ENCODE measurements at regions not wholly inside any gene's neighbourhood (a gene's known extent, or its start where the extent isn't known, plus 50 kb on each side); places are given as distances from the start of the nearest gene placed in this dataset.

DNA sequence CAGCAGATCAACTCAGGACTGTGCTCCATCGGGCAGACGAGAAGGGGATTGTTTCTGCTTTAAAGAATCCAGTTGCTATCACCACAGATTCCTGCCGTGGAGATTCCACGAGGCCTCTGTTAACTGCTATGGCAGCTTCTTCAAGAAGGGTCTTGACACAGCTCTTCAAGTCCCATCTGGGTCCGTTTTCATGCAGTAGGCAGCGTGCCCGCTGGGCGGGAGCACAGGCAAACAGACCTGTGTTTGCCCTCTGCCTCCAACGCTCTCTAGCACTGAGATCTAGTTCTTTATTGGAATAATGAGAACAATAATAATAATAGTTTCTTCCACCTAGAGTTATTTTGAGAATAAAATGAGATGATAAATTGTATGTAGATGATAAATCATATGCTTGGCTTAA is 127.2 kb upstream of the SP8 start:
- no peak overlapping the region for H2AFZ ChIP-seq (ENCODE audit: low read depth, low read length, poor library complexity, severe bottlenecking)
- no peak overlapping the region for H3K9ac ChIP-seq (ENCODE audit: low read length)
- TF ChIP-seq, protein P1, sequence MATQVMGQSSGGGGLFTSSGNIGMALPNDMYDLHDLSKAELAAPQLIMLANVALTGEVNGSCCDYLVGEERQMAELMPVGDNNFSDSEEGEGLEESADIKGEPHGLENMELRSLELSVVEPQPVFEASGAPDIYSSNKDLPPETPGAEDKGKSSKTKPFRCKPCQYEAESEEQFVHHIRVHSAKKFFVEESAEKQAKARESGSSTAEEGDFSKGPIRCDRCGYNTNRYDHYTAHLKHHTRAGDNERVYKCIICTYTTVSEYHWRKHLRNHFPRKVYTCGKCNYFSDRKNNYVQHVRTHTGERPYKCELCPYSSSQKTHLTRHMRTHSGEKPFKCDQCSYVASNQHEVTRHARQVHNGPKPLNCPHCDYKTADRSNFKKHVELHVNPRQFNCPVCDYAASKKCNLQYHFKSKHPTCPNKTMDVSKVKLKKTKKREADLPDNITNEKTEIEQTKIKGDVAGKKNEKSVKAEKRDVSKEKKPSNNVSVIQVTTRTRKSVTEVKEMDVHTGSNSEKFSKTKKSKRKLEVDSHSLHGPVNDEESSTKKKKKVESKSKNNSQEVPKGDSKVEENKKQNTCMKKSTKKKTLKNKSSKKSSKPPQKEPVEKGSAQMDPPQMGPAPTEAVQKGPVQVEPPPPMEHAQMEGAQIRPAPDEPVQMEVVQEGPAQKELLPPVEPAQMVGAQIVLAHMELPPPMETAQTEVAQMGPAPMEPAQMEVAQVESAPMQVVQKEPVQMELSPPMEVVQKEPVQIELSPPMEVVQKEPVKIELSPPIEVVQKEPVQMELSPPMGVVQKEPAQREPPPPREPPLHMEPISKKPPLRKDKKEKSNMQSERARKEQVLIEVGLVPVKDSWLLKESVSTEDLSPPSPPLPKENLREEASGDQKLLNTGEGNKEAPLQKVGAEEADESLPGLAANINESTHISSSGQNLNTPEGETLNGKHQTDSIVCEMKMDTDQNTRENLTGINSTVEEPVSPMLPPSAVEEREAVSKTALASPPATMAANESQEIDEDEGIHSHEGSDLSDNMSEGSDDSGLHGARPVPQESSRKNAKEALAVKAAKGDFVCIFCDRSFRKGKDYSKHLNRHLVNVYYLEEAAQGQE (IDR thresholded peaks at IDR 0.05; ENCODE audit: low read depth) = no peak
- TF ChIP-seq ZNF274 (IDR thresholded peaks at IDR 0.05; ENCODE audit: low read depth, low read length) = no peak
- no peak overlapping the region for H3K27ac ChIP-seq (ENCODE audit: low read depth, low read length)
- H3K79me2 ChIP-seq (ENCODE audit: insufficient read depth, low read length) = no peaks in the 10 kb centered on the region
- no peak overlapping the region for H3K4me3 ChIP-seq (replicated peaks in 1 of 2; ENCODE audit: low read depth in 1 of 2, low read length in 2 of 2)
- no peaks in the 10 kb centered on the region for H4K20me1 ChIP-seq (ENCODE audit: insufficient read depth)
- intact Hi-C loops (cut with micrococcal nuclease) = no loop called here
- no TSS peak for BruUV-seq (replicated peaks)
- ChIA-PET RAD21 (ENCODE audit: low non-redundant PET in 1 of 2, low total read pairs in 2 of 2, uncharacterized antibody in 2 of 2, unreplicated experiment in 2 of 2) (no interaction called here), POLR2A (no interaction called here), CTCF (no interaction called here)
- no peak overlapping the region for H3K4me2 ChIP-seq (ENCODE audit: low read length)
- no peaks in the 10 kb centered on the region for H3K4me1 ChIP-seq (ENCODE audit: control insufficient read depth in 1 of 2, insufficient read depth in 2 of 2, low read length in 2 of 2)
- H3K9me3 ChIP-seq (ENCODE audit: control insufficient read depth in 1 of 2, insufficient read depth in 1 of 2, low read depth in 1 of 2, low read length in 2 of 2) = no peaks in the 10 kb centered on the region
- DNase-seq (ENCODE audit: low read depth, low spot score) = no peak
- ATAC-seq = no peak
- no peaks in the 10 kb centered on the region for H3K9me2 ChIP-seq (ENCODE audit: insufficient read depth)
- no peaks in the 10 kb centered on the region for H3K27me3 ChIP-seq (ENCODE audit: insufficient read depth, low read length)
- H3K36me3 ChIP-seq (ENCODE audit: control insufficient read depth in 1 of 2, insufficient read depth in 2 of 2, low read length in 2 of 2) = no peaks in the 10 kb centered on the region

DNA sequence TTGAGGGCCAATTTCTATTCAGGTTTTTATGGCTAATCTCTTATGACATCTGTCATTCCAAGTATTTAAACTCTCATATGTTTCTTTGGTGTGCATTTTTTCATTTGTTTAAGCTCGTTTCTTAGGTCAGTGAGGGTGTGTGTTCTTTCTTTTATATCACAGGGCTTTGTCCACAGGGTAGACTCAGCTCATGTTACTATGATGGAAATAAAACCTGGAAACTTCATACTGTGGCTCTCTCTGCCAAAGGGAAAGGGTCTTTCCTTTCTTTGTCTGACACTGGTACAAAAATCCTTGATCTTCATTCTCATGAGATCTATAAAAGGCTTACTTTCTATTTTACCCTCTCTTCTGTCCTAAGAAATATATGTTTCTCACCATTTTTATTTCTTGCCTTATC is 129.6 kb upstream of the SP8 start:
- ATAC-seq (no peak), DNase-seq (ENCODE audit: low read depth, low spot score) (no peak)
- Histone ChIP-seq H3K4me3 (replicated peaks in 1 of 2; ENCODE audit: low read depth in 1 of 2, low read length in 2 of 2) (no peak overlapping the region), H3K27ac (ENCODE audit: low read depth, low read length) (no peak overlapping the region), H4K20me1 (ENCODE audit: insufficient read depth) (no peaks in the 10 kb centered on the region), H2AFZ (ENCODE audit: low read depth, low read length, poor library complexity, severe bottlenecking) (no peak overlapping the region), H3K9ac (ENCODE audit: low read length) (no peak overlapping the region), H3K27me3 (ENCODE audit: insufficient read depth, low read length) (no peaks in the 10 kb centered on the region), H3K36me3 (ENCODE audit: control insufficient read depth in 1 of 2, insufficient read depth in 2 of 2, low read length in 2 of 2) (no peaks in the 10 kb centered on the region), H3K9me2 (ENCODE audit: insufficient read depth) (no peaks in the 10 kb centered on the region), H3K9me3 (ENCODE audit: control insufficient read depth in 1 of 2, insufficient read depth in 1 of 2, low read depth in 1 of 2, low read length in 2 of 2) (no peaks in the 10 kb centered on the region), H3K4me1 (ENCODE audit: control insufficient read depth in 1 of 2, insufficient read depth in 2 of 2, low read length in 2 of 2) (no peaks in the 10 kb centered on the region), H3K79me2 (ENCODE audit: insufficient read depth, low read length) (no peaks in the 10 kb centered on the region), H3K4me2 (ENCODE audit: low read length) (no peak overlapping the region)
- ChIA-PET POLR2A (no interaction called here), CTCF (no interaction called here), RAD21 (ENCODE audit: low non-redundant PET in 1 of 2, low total read pairs in 2 of 2, uncharacterized antibody in 2 of 2, unreplicated experiment in 2 of 2) (no interaction called here)
- intact Hi-C loops (cut with micrococcal nuclease) = no loop called here
- BruUV-seq (replicated peaks) = no TSS peak
- TF ChIP-seq EGR1 (IDR thresholded peaks at IDR 0.05; ENCODE audit: low read depth) (no peak), EZH2phosphoT487 (IDR thresholded peaks at IDR 0.05; ENCODE audit: borderline replicate concordance) (no peak), RAD21 (IDR thresholded peaks at IDR 0.05; ENCODE audit: low read depth) (no peak), FOSL1 (IDR thresholded peaks at IDR 0.05; ENCODE audit: low read depth) (no peak), CBX3 (IDR thresholded peaks at IDR 0.05; ENCODE audit: low read depth) (no peak), ELF1 (IDR thresholded peaks at IDR 0.05; ENCODE audit: borderline replicate concordance, low read depth) (no peak), SP1 (IDR thresholded peaks at IDR 0.05; ENCODE audit: low read depth) (no peak), SIN3A (IDR thresholded peaks at IDR 0.05; ENCODE audit: low read depth) (no peak), POLR2AphosphoS5 (IDR thresholded peaks at IDR 0.05; ENCODE audit: low read depth, low read length) (no peak), EZH2 (IDR thresholded peaks at IDR 0.05) (no peak)
- TF ChIP-seq, protein P2, sequence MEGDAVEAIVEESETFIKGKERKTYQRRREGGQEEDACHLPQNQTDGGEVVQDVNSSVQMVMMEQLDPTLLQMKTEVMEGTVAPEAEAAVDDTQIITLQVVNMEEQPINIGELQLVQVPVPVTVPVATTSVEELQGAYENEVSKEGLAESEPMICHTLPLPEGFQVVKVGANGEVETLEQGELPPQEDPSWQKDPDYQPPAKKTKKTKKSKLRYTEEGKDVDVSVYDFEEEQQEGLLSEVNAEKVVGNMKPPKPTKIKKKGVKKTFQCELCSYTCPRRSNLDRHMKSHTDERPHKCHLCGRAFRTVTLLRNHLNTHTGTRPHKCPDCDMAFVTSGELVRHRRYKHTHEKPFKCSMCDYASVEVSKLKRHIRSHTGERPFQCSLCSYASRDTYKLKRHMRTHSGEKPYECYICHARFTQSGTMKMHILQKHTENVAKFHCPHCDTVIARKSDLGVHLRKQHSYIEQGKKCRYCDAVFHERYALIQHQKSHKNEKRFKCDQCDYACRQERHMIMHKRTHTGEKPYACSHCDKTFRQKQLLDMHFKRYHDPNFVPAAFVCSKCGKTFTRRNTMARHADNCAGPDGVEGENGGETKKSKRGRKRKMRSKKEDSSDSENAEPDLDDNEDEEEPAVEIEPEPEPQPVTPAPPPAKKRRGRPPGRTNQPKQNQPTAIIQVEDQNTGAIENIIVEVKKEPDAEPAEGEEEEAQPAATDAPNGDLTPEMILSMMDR (IDR thresholded peaks at IDR 0.05 in 2 of 3, conservative IDR thresholded peaks at IDR 0.05 in 1 of 3; ENCODE audit: borderline replicate concordance in 1 of 3, insufficient read depth in 1 of 3, low read depth in 2 of 3, low read length in 2 of 3) = no peak
- TF ChIP-seq, protein P3, sequence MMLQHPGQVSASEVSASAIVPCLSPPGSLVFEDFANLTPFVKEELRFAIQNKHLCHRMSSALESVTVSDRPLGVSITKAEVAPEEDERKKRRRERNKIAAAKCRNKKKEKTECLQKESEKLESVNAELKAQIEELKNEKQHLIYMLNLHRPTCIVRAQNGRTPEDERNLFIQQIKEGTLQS (IDR thresholded peaks at IDR 0.05) = no peak
- TF ChIP-seq, protein P4, sequence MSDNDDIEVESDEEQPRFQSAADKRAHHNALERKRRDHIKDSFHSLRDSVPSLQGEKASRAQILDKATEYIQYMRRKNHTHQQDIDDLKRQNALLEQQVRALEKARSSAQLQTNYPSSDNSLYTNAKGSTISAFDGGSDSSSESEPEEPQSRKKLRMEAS (IDR thresholded peaks at IDR 0.05) = no peak

All from HCT116 (cell line).